Mesodermal cell (in vitro differentiated cells): ENCODE measurements at regions not wholly inside any gene's neighbourhood (a gene's known extent, or its start where the extent isn't known, plus 50 kb on each side); places are given as distances from the start of the nearest gene placed in this dataset.
"Not testable (repeated sequence)": the region's sequence is repeated elsewhere in the genome, so short reads cannot be mapped to it uniquely, and the experiment has no call there.

ENCODE experiments used
- H3K27ac ChIP-seq: 2 replicates; pipeline ENCODE4 v1.7.0; 2013; ENCODE audit warnings: mild to moderate bottlenecking, low read depth, low read length, moderate library complexity; ENCODE audit not compliant: severe bottlenecking
- H3K36me3 ChIP-seq: 2 replicates; pipeline ENCODE4 v1.7.1; 2013; ENCODE audit warnings: mild to moderate bottlenecking, low read length, moderate library complexity; ENCODE audit not compliant: control insufficient read depth, insufficient read depth
- H3K4me1 ChIP-seq: one replicate; pipeline ENCODE4 v1.7.1; 2013; ENCODE audit warnings: mild to moderate bottlenecking, low read length; ENCODE audit not compliant: insufficient read depth, control insufficient read depth, poor library complexity, severe bottlenecking
- H3K4me3 ChIP-seq: 2 replicates; pipeline ENCODE4 v1.7.0; 2013; ENCODE audit warnings: low read length, control low read depth, mild to moderate bottlenecking; ENCODE audit not compliant: insufficient read depth, poor library complexity, severe bottlenecking; ENCODE audit errors: extremely low read depth
- H3K9me3 ChIP-seq: 2 replicates; pipeline ENCODE4 v1.7.1; 2013; ENCODE audit warnings: mild to moderate bottlenecking, low read length, moderate library complexity; ENCODE audit not compliant: control insufficient read depth
- WGBS, 2 experiments: methylation state at CpG; one replicate each; pipeline ENCODE4 v1.1.5; 2013; ENCODE audit warnings: missing lambda C conversion rate in 2 of 2; ENCODE audit not compliant: insufficient coverage in 2 of 2; 5-methylcytosine and 5-hydroxymethylcytosine counted together

GRCh38 chr3:145257967-145258366 lies 903.0 kb downstream of the PLOD2 start:
- not testable (repeated sequence) for H3K4me1 ChIP-seq, H3K27ac ChIP-seq, H3K36me3 ChIP-seq, H3K9me3 ChIP-seq, H3K4me3 ChIP-seq
- WGBS, 2 experiments, result 90 to 94% methylated on average over 2 to 6 of the region's 12 CpGs

GRCh38 chr3:145259166-145259880 lies 901.7 kb downstream of the PLOD2 start:
- Histone ChIP-seq H3K27ac (no peak overlapping the region), H3K4me3 (no peak overlapping the region), H3K4me1 (no peaks in the 10 kb centered on the region), H3K9me3 (no peaks in the 10 kb centered on the region), H3K36me3 (no peaks in the 10 kb centered on the region)
- 80 to 83% methylated on average over 1 of the region's 3 CpGs for WGBS, 2 experiments

GRCh38 chr3:145263458-145263857 lies 897.5 kb downstream of the PLOD2 start:
- H3K4me3 ChIP-seq, H3K9me3 ChIP-seq, H3K4me1 ChIP-seq, H3K27ac ChIP-seq, H3K36me3 ChIP-seq: not testable (repeated sequence)
- WGBS, 2 experiments, result no CpG with 5 or more reads among the region's 1 CpG

- no peak overlapping the region for H3K4me3 ChIP-seq
- H3K36me3 ChIP-seq, result no peaks in the 10 kb centered on the region
- no peaks in the 10 kb centered on the region for H3K4me1 ChIP-seq
- WGBS, 2 experiments, result 62 to 70% methylated on average over 2 to 3 of the region's 6 CpGs
- H3K9me3 ChIP-seq, result no peaks in the 10 kb centered on the region
- H3K27ac ChIP-seq, result no peak overlapping the region
These were observed 894.6 kb downstream of the PLOD2 start for GRCh38 chr3:145266368-145266767.

- no peaks in the 10 kb centered on the region for H3K4me1 ChIP-seq
- no peaks in the 10 kb centered on the region for H3K36me3 ChIP-seq
- WGBS, 2 experiments, result 100% methylated on average over 1 of the region's 3 CpGs; no CpG with 5 or more reads in 1 of the 2 experiments
- no peak overlapping the region for H3K27ac ChIP-seq
- no peaks in the 10 kb centered on the region for H3K9me3 ChIP-seq
- no peak overlapping the region for H3K4me3 ChIP-seq
These were observed 891.9 kb downstream of the PLOD2 start for GRCh38 chr3:145269106-145269505.

GRCh38 chr3:145272684-145273083 lies 888.3 kb downstream of the PLOD2 start:
- Histone ChIP-seq H3K4me3 (no peak overlapping the region), H3K27ac (no peak overlapping the region), H3K4me1 (no peaks in the 10 kb centered on the region), H3K36me3 (no peaks in the 10 kb centered on the region), H3K9me3 (no peaks in the 10 kb centered on the region)
- WGBS, 2 experiments, result 90 to 100% methylated on average over 1 to 3 of the region's 3 CpGs

GRCh38 chr3:145282505-145282904 lies 878.5 kb downstream of the PLOD2 start:
- H3K9me3 ChIP-seq, result no peaks in the 10 kb centered on the region
- H3K4me1 ChIP-seq, result no peaks in the 10 kb centered on the region
- H3K4me3 ChIP-seq, result no peak overlapping the region
- no peak overlapping the region for H3K27ac ChIP-seq
- WGBS, 2 experiments, result 73 to 88% methylated on average over 1 of the region's 2 CpGs
- no peaks in the 10 kb centered on the region for H3K36me3 ChIP-seq

- Histone ChIP-seq H3K4me1 (no peaks in the 10 kb centered on the region), H3K9me3 (no peaks in the 10 kb centered on the region), H3K27ac (no peak overlapping the region), H3K36me3 (no peaks in the 10 kb centered on the region), H3K4me3 (no peak overlapping the region)
- no CpG with 5 or more reads among the region's 1 CpG for WGBS, 2 experiments
These were observed 874.0 kb downstream of the PLOD2 start for GRCh38 chr3:145286937-145287336.

GRCh38 chr3:145290010-145290409 lies 871.0 kb downstream of the PLOD2 start:
- Histone ChIP-seq H3K27ac (no peak overlapping the region), H3K9me3 (no peaks in the 10 kb centered on the region)
- 80% methylated on average over 1 of the region's 1 CpG for WGBS, 2 experiments

GRCh38 chr3:145294572-145294971 lies 866.4 kb downstream of the PLOD2 start:
- Histone ChIP-seq H3K27ac (no peak overlapping the region), H3K4me3 (no peak overlapping the region), H3K9me3 (no peaks in the 10 kb centered on the region), H3K4me1 (no peaks in the 10 kb centered on the region), H3K36me3 (no peaks in the 10 kb centered on the region)
- WGBS, 2 experiments, result 86% methylated on average over 1 of the region's 1 CpG; no CpG with 5 or more reads in 1 of the 2 experiments

More at GRCh38 chr3:145290010-145290409, 871.0 kb downstream of the PLOD2 start:
- Histone ChIP-seq H3K4me1 (no peaks in the 10 kb centered on the region), H3K36me3 (no peaks in the 10 kb centered on the region), H3K4me3 (no peak overlapping the region)

GRCh38 chr3:145307272-145307671 lies 853.7 kb downstream of the PLOD2 start:
- Histone ChIP-seq H3K4me3 (no peak overlapping the region), H3K36me3 (no peaks in the 10 kb centered on the region)

More at GRCh38 chr3:145307272-145307671, 853.7 kb downstream of the PLOD2 start:
- Histone ChIP-seq H3K4me1 (no peaks in the 10 kb centered on the region), H3K9me3 (no peaks in the 10 kb centered on the region), H3K27ac (no peak overlapping the region)
